Left hindlimb (tissue), 1 donor: ENCODE measurements at regions not wholly inside any gene's neighbourhood (a gene's known extent, or its start where the extent isn't known, plus 50 kb on each side); places are given as distances from the start of the nearest gene placed in this dataset.
"Not testable (repeated sequence)": the region's sequence is repeated elsewhere in the genome, so short reads cannot be mapped to it uniquely, and the experiment has no call there.

ENCODE experiments used
- DNase-seq: peaks from one replicate; pipeline ENCODE4 v3.0.0-alpha.2; 2018

- no peak for DNase-seq
These were observed 133.6 kb upstream of the XPO1 start for GRCh38 chr2:61671561-61672315.

- DNase-seq = no peak
These were observed 132.7 kb upstream of the XPO1 start for GRCh38 chr2:61670591-61671501.

GRCh38 chr2:61664190-61664589, 126.0 kb upstream of the XPO1 start:
- no peak for DNase-seq

GRCh38 chr2:61662990-61663389, 124.8 kb upstream of the XPO1 start:
- DNase-seq = no peak

- DNase-seq = no peak
These were observed 122.6 kb upstream of the XPO1 start for GRCh38 chr2:61660511-61661388.

GRCh38 chr2:61658841-61659780, 121.0 kb upstream of the XPO1 start:
- DNase-seq = no peak

GRCh38 chr2:61649946-61650345, 111.8 kb upstream of the XPO1 start:
- DNase-seq = not testable (repeated sequence)

- no peak for DNase-seq
These were observed 110.9 kb upstream of the XPO1 start for GRCh38 chr2:61649021-61649420.

GRCh38 chr2:61647044-61647443, 108.9 kb upstream of the XPO1 start:
- no peak for DNase-seq

- no peak for DNase-seq
These were observed 107.8 kb upstream of the XPO1 start for GRCh38 chr2:61645911-61646310.

GRCh38 chr2:61643153-61643552, 105.0 kb upstream of the XPO1 start:
- DNase-seq = not testable (repeated sequence)

- DNase-seq = no peak
These were observed 102.2 kb upstream of the XPO1 start for GRCh38 chr2:61640406-61640805.

GRCh38 chr2:61639721-61640120, 101.6 kb upstream of the XPO1 start:
- DNase-seq = no peak

- no peak for DNase-seq
These were observed 98.5 kb upstream of the XPO1 start for GRCh38 chr2:61636686-61637085.

- DNase-seq = no peak
These were observed 96.4 kb upstream of the XPO1 start for GRCh38 chr2:61634512-61634911.

- DNase-seq = no peak
These were observed 95.1 kb upstream of the XPO1 start for GRCh38 chr2:61633250-61633649.

GRCh38 chr2:61632276-61633169, 94.4 kb upstream of the XPO1 start:
- DNase-seq = no peak

GRCh38 chr2:61631321-61631720, 93.2 kb upstream of the XPO1 start:
- DNase-seq = no peak

GRCh38 chr2:61626827-61627226, 88.7 kb upstream of the XPO1 start:
- no peak for DNase-seq

- no peak for DNase-seq
These were observed 85.6 kb upstream of the XPO1 start for GRCh38 chr2:61623747-61624146.
